ENCODE measurements at regions not wholly inside any gene's neighbourhood (a gene's known extent, or its start where the extent isn't known, plus 50 kb on each side); places are given as distances from the start of the nearest gene placed in this dataset.

DNA sequence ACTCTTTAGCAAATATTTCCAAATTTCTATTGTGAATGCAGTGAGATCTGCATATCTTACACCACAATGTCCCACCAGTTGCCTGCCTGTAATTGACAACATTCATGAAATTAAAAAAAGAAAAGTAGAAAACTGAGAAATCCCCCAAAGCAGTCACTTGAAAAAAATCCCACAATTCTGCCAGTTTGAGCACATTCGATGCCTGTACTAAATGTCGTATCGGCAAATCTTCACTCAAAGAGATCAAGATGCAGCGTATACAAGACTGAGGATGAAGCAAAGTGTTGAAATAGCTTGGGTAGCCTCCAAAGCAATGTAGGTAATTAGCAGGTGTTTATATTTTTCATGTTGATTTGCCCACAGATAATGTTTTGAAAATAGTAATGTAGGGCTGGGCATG, 186.7 kb upstream of the ZEB2 start:
- Histone ChIP-seq H3K9me3 (ENCODE audit: control extremely low read depth in 1 of 3, control insufficient read depth in 2 of 3, insufficient read depth in 1 of 3, low read length in 2 of 3) (no peaks in the 10 kb centered on the region), H3K4me1 (ENCODE audit: control insufficient read depth in 2 of 2, insufficient read depth in 2 of 2, low read length in 2 of 2) (peaks cover 35% of the 10 kb centered on the region in 2 donors), H3K36me3 (replicated peaks in 1 of 2; ENCODE audit: control extremely low read depth in 1 of 2, control insufficient read depth in 1 of 2, extremely low read depth in 1 of 2, insufficient read depth in 2 of 2, low read length in 1 of 2) (no peaks in the 10 kb centered on the region), H2AFZ (ENCODE audit: insufficient read depth, low read depth, low read length, poor library complexity, severe bottlenecking) (no peak overlapping the region), H4K20me1 (ENCODE audit: control insufficient read depth, insufficient read depth, low read length, poor library complexity, severe bottlenecking) (no peaks in the 10 kb centered on the region), H3K4me3 (ENCODE audit: control extremely low read depth in 1 of 5, extremely low read depth in 1 of 5, insufficient read depth in 1 of 5, low read depth in 2 of 5, low read length in 4 of 5) (no peak overlapping the region), H3K4me2 (replicated peaks; ENCODE audit: low read depth, low read length, poor library complexity, severe bottlenecking) (no peak overlapping the region), H3K79me2 (ENCODE audit: control insufficient read depth, insufficient read depth, low read length) (no peaks in the 10 kb centered on the region), H3K9ac (ENCODE audit: low read length) (no peak overlapping the region), H3K27me3 (replicated peaks in 1 of 4; ENCODE audit: control extremely low read depth in 1 of 4, control insufficient read depth in 3 of 4, insufficient read depth in 4 of 4, low read length in 3 of 4) (no peaks in the 10 kb centered on the region), H3K27ac (ENCODE audit: low read length in 2 of 2) (no peak overlapping the region)
- ChIA-PET CTCF (interaction anchor here (0.6 kb wide), 1 partner anchor 1020 kb away, joined by 5 read pairs; no protein-coding TSS in a partner anchor), POLR2A (no interaction called here)
- H3K4me3 Mint-ChIP-seq, result no peak overlapping the region
- ATAC-seq (ENCODE audit: low read depth) (no peak), DNase-seq (no peak)
- H3K4me1 Mint-ChIP-seq, result peaks cover 37% of the 10 kb centered on the region
- TF ChIP-seq, protein P1, sequence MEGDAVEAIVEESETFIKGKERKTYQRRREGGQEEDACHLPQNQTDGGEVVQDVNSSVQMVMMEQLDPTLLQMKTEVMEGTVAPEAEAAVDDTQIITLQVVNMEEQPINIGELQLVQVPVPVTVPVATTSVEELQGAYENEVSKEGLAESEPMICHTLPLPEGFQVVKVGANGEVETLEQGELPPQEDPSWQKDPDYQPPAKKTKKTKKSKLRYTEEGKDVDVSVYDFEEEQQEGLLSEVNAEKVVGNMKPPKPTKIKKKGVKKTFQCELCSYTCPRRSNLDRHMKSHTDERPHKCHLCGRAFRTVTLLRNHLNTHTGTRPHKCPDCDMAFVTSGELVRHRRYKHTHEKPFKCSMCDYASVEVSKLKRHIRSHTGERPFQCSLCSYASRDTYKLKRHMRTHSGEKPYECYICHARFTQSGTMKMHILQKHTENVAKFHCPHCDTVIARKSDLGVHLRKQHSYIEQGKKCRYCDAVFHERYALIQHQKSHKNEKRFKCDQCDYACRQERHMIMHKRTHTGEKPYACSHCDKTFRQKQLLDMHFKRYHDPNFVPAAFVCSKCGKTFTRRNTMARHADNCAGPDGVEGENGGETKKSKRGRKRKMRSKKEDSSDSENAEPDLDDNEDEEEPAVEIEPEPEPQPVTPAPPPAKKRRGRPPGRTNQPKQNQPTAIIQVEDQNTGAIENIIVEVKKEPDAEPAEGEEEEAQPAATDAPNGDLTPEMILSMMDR (IDR thresholded peaks at IDR 0.05), result no peak
- TF ChIP-seq EZH2 (IDR thresholded peaks at IDR 0.05; ENCODE audit: borderline replicate concordance, insufficient read depth, low read depth, low read length, poor library complexity, severe bottlenecking), result no peak
- no peaks in the 10 kb centered on the region for H3K27me3 Mint-ChIP-seq
- 97% methylated on average over 3 of the region's 4 CpGs for WGBS (ENCODE audit: insufficient coverage)
- intact Hi-C loops (cut with micrococcal nuclease), result loop anchor here (10.0 kb wide), 1 partner anchor 1038 kb away; no protein-coding TSS in a partner anchor
- no peaks in the 10 kb centered on the region for H3K9me3 Mint-ChIP-seq (ENCODE audit: insufficient read depth)
- no peak overlapping the region for H3K27ac Mint-ChIP-seq

DNA sequence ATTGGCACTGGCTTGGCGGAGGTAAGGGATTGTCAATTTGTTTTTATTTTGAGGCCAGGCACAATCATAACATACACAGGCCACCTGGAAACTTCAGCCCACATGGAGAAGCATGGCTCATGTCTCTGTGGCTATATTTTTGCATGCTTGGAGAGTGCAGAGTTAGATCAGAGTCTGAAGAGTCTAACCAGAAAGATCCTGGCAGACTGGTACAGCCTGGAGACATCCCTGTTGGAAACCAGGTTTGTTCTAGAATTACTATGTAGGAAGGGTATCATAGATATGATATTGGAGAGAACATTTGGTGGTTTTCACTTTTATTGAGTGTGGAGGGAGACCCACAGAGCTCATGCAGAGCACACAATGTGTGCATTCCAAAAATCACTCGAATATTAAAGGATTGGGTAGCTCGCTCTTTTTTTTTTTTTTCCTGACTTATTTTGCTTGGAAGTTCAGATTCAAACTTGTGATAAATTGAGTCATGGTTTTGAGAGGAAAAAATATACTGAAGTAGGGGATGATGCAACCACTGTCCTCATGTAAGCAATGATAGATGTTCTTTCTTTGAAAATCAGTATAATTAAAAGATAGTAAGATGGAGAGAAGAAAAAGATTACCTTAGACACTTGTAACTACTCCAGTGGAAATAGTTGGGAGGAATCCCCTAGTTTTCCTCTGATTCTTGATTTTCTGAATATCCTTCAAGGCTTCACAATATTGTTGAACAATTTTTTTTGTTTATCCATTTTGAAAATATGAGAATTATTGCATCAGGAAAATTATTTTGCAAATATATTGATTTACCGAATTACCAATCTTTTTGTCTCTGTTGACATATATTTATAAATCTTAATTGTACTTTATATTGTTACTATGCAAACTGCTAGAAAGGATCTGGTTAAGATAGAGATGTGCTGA, 185.7 kb upstream of the ZEB2 start:
- no peaks in the 10 kb centered on the region for H3K9me3 ChIP-seq (ENCODE audit: control extremely low read depth in 1 of 3, control insufficient read depth in 2 of 3, insufficient read depth in 1 of 3, low read length in 2 of 3)
- WGBS (ENCODE audit: insufficient coverage), result 83% methylated on average over 1 of the region's 4 CpGs
- Mint-ChIP-seq H3K27me3 (no peaks in the 10 kb centered on the region), H3K4me1 (peaks cover 44% of the 10 kb centered on the region), H3K9me3 (ENCODE audit: insufficient read depth) (no peaks in the 10 kb centered on the region), H3K4me3 (no peak overlapping the region), H3K27ac (no peak overlapping the region)
- H3K9ac ChIP-seq (ENCODE audit: low read length), result no peak overlapping the region
- H3K4me3 ChIP-seq (ENCODE audit: control extremely low read depth in 1 of 5, extremely low read depth in 1 of 5, insufficient read depth in 1 of 5, low read depth in 2 of 5, low read length in 4 of 5), result no peak overlapping the region
- ChIA-PET CTCF (no interaction called here), POLR2A (no interaction called here)
- DNase-seq (no peak), ATAC-seq (ENCODE audit: low read depth) (no peak)
- no peaks in the 10 kb centered on the region for H3K27me3 ChIP-seq (replicated peaks in 1 of 4; ENCODE audit: control extremely low read depth in 1 of 4, control insufficient read depth in 3 of 4, insufficient read depth in 4 of 4, low read length in 3 of 4)
- H3K4me1 ChIP-seq (ENCODE audit: control insufficient read depth in 2 of 2, insufficient read depth in 2 of 2, low read length in 2 of 2), result peaks cover 41 to 42% of the 10 kb centered on the region in 2 donors
- no peak overlapping the region for H2AFZ ChIP-seq (ENCODE audit: insufficient read depth, low read depth, low read length, poor library complexity, severe bottlenecking)
- TF ChIP-seq, protein P1 (IDR thresholded peaks at IDR 0.05), result no peak
- no peak for TF ChIP-seq EZH2 (IDR thresholded peaks at IDR 0.05; ENCODE audit: borderline replicate concordance, insufficient read depth, low read depth, low read length, poor library complexity, severe bottlenecking)
- no peaks in the 10 kb centered on the region for H3K79me2 ChIP-seq (ENCODE audit: control insufficient read depth, insufficient read depth, low read length)
- intact Hi-C loops (cut with micrococcal nuclease), result loop anchor here (2.0 to 10.0 kb wide), 2 partner anchors 187 to 1039 kb away; no protein-coding TSS in a partner anchor
- no peaks in the 10 kb centered on the region for H3K36me3 ChIP-seq (replicated peaks in 1 of 2; ENCODE audit: control extremely low read depth in 1 of 2, control insufficient read depth in 1 of 2, extremely low read depth in 1 of 2, insufficient read depth in 2 of 2, low read length in 1 of 2)
- no peaks in the 10 kb centered on the region for H4K20me1 ChIP-seq (ENCODE audit: control insufficient read depth, insufficient read depth, low read length, poor library complexity, severe bottlenecking)
- H3K27ac ChIP-seq (ENCODE audit: low read length in 2 of 2), result no peak overlapping the region
- H3K4me2 ChIP-seq (replicated peaks; ENCODE audit: low read depth, low read length, poor library complexity, severe bottlenecking), result no peak overlapping the region
